DND-41 (cell line): ENCODE measurements at regions not wholly inside any gene's neighbourhood (a gene's known extent, or its start where the extent isn't known, plus 50 kb on each side); places are given as distances from the start of the nearest gene placed in this dataset.

Source experiments
- CTCF ChIP-seq: IDR thresholded peaks from 2 replicates; pipeline ENCODE4 v1.5.1; 2012; ENCODE audit warnings: borderline replicate concordance, low read length, moderate library complexity, mild to moderate bottlenecking; ENCODE audit not compliant: poor library complexity, severe bottlenecking; ENCODE audit errors: extremely low read depth
- EZH2 ChIP-seq: IDR thresholded peaks from 3 replicates; pipeline ENCODE4 v1.6.1; 2012; ENCODE audit warnings: borderline replicate concordance, low read depth, mild to moderate bottlenecking, moderate library complexity, low read length, inconsistent platforms; ENCODE audit not compliant: severe bottlenecking

DNA sequence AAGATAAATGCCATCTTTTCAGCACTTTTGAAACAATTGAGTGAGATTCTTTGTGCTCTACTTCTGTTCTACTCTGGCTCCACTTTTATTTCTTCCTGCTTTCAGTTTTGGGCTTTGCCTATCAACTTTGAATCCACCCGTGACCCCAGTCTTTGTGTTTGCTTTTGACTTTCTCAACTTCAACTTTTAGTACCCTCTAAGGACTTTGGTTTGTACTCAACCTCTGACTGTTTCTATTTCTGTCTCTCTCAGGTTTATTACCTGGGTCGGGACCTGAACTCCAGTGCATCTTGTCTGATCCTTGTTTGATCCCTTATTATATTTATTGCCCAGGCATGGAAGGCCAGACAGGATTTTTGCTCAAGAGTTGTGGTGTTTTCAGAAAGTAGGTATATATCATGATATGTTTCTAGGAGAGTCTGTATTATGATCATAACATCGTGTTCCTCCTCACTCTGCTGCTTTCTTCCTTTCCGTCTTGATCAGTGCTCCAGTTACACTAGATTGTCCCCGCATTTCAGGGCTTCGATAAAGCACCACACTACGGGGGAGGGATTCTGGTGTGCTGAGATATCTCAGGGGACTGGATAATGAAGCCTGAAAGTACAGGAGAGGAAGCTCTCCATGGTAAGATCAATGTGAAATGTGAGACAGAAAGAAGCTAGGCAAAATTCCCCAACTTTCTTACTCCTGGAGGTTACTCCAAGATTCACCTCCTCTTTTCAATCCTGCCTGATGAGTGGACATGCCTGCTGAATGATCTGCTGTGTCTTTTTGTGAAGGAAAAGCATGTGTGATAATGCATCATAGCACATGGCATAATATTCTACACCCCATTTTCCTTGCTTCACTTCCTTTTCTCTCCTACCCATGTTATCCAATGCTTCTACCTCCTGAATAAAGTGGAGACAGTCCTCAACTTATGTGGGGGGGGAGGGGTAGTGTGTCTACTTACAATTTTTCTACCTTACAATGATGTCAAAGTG is 155.5 kb upstream of the GRIN3A start:
- no peak for TF ChIP-seq CTCF
- TF ChIP-seq EZH2: no peak
